GM18858 (cell line): ENCODE measurements at regions not wholly inside any gene's neighbourhood (a gene's known extent, or its start where the extent isn't known, plus 50 kb on each side); places are given as distances from the start of the nearest gene placed in this dataset.

Source experiments
- ATAC-seq: cut with Tn5 transposase; IDR thresholded peaks from one replicate; pipeline ENCODE4 v1.9.1; 2021; ENCODE audit not compliant: unreplicated experiment

GRCh38 chr6:9428421-9429172 lies 986.3 kb downstream of the TFAP2A start:
- no peak for ATAC-seq

- no peak for ATAC-seq
Observed at GRCh38 chr6:9422138-9422537, 986.8 kb upstream of the SLC35B3 start.

DNA sequence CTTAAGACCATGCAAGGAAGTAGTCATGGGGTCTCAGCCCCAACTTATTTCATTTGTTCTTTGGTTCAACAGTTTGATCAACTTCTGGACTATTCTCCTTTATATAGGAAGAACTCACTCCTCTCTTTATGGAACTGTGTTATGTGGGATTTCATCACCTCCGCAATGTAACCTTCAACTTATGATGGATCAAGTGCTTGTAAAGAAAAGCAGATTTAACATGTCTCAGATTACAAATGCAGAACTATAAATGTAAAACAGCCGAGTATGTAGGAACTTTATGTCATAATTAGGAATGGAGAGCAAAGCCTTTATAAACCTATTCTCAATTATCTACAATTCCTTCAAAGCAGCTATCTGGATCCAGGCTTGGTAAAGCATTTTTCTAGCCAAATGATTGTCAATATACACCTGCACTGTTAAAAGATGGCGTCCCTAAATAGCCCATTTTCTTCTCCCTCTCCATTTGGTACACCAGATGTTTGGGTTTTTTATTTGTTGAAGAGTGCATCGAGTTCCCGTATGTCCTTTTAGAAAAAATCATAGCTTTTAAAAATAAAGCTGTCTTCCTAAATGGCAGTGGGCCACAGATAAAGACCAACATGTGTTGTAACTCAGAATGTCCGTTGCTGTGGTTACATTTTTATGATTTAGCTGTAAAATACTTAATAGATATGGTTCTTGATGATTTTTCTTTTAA lies 985.1 kb upstream of the SLC35B3 start:
- ATAC-seq = no peak

DNA sequence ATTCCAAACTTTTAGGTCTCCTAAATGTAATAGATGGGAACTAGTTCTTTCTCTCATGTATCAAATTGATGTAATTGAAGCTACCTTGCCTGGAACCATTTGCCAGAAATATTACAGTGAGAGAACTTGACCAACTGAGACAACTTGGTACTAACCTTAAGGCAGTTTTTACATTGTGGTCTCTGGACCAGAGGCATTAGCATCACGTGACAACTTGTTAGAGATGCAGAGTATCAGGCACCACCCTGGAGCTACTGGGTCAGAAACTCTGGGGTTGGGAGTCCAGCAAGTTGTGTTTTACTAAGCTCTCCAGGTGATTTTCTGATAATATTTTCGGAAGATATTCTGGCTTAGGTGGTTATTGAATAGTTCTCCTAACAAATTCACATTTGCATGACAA lies 982.1 kb upstream of the SLC35B3 start:
- ATAC-seq = no peak

- ATAC-seq = no peak
Observed at GRCh38 chr6:9412951-9413559, 977.7 kb upstream of the SLC35B3 start.

DNA sequence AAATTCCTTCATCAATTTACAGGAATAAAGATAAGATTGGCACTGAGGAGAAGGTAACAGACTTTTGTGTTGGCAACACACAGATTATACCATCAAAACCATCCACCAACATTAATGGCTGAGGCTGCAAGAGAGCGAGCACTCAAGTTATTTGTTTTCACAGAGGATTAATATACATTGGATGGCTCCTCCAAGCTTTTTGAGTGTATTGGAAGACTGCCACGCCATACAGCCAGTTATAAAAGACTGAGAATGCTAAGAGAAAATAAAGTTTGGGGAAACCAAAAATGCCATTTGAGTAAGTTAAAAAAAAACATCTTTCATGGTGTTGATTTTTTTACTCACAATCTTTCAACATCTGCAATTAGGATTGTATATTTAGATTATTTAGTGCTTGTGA lies 973.8 kb upstream of the SLC35B3 start:
- no peak for ATAC-seq

GRCh38 chr6:9408402-9409117 lies 973.2 kb upstream of the SLC35B3 start:
- ATAC-seq = no peak

- no peak for ATAC-seq
Observed at GRCh38 chr6:9405825-9406224, 970.5 kb upstream of the SLC35B3 start.

DNA sequence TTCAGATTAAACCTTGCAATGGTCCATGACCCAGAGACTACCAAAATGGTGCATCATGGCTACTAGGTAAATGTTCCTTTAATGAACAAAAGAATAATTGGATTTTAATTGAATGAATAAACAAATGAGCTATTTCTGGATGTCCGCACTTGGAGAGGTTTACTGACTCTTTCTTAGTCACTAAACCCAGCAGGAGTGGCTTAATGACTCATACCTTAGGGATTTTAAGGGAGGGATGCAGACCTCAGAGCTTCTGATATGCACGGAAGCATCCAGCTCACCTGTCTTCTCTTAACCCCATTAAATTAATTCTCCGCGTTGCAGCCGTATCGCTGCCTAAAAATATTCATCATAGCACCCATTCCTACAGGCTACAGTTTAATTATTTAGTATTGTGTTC lies 970.0 kb upstream of the SLC35B3 start:
- no peak for ATAC-seq

- no peak for ATAC-seq
Observed at GRCh38 chr6:9404351-9405146, 969.2 kb upstream of the SLC35B3 start.

DNA sequence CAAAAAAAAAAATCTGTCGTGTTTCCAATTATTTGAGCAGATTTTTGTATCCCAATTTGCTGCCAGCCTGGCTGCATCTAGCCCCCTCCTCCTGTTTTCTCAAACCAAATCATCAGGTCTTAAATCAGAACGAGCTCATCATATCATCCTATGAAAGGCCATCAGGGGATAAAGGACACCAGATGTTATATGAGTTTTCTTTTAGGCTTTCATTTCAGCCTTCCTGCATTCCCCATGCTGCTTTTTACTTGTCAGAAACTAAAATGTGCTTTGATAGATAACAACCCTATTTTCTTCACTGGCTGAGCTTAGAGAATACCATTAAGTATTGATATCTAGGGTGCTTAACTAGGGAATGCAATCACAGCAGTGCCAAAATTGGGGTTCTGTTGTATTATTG lies 968.4 kb upstream of the SLC35B3 start:
- ATAC-seq = no peak

DNA sequence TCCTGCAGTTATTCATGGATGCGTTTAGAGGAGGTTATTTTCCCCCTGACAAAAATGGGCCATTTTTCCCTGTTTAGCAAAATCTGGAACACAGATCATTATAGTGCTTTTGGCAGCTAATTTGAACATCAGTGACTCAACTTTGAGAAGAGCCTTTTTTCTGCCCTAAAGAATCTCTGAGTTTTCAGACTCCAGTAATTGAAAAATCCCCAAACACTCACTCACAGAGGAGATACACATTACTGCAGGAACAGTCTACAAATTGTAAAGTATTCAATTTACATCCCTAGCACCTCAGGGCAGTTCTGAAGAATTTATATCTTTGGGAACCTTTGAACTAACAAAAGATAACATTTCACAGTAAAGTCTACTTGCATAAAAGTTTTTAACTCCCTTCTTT lies 966.6 kb upstream of the SLC35B3 start:
- ATAC-seq = no peak

DNA sequence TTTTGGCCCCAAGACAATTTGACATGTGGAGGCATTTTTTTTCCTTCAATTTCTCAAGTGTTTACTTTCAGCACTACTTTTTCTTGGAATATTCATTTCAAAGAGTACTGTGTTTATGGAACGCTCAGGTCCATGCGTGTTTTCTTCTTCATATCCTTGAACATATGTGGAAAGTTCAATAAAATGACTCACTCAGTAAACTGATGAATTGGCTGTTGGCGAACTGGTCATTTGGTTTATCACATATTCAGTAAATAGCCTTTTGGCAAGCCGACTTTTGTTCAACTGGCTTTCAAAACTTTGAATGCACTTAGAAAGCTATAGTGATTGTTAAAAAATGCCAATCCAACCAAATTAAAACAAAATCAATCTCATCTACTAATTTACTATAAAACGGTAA lies 964.6 kb upstream of the SLC35B3 start:
- ATAC-seq = no peak

DNA sequence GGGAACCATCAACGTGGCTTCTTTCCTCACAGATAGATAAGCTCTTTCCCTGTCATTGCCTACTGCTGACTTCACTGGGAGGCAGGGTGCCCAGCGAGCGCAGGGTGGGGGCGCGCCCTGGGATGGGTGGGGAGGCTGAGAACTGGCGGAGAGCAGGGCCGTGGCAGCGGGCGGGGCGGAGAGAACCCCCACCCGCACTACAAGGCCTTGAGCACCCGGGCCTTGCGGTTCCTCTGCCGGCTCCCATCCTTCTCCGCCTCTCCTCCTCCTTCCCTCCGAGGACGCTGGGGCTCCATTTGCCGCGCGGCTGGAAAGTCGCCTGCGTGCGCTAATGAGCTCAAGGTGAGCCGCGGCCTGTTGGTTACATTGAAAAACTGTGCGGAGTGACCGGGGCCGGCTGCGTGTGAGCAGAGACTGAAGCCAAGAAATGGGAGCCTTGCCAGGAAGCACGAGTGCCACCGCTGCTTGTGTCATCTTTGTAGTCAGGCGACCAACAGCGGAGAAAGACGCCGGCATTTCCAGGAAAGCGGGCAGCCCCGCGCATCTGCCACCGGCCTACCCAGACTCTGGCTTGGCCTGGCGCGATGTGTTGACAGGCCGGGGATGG lies 963.5 kb upstream of the SLC35B3 start:
- no peak for ATAC-seq

DNA sequence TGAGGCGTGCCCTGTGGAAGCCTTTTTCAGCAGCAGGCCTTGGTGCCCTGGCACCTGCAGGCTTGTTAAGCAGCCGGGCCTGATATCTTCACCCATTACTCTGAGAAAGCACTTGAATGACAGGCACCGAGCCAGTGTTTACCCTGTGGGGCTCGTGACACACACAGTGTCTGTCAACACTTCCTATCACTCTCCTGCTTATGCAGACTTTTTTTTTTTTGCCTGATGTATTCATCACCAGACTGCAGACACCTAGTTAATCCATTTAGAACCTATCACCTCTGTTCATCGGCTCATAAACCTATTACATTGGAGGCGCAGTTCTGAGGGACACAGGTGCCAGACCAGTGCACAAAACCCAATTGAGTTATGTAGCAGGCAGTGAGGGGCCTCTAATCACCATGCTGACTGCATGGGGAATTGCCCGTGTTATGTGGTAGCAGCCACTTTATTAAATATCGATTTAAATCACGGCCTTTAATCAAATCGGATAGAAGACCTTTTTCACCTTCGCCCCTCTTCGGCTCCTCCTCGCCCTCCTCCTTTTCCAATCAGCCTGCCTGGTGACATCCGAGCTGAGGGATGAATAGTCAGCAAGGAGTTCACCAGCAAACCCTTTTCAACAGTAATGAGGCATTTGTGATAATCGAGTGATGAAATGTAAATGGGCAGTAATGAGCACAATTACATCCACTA lies 962.9 kb upstream of the SLC35B3 start:
- no peak for ATAC-seq

DNA sequence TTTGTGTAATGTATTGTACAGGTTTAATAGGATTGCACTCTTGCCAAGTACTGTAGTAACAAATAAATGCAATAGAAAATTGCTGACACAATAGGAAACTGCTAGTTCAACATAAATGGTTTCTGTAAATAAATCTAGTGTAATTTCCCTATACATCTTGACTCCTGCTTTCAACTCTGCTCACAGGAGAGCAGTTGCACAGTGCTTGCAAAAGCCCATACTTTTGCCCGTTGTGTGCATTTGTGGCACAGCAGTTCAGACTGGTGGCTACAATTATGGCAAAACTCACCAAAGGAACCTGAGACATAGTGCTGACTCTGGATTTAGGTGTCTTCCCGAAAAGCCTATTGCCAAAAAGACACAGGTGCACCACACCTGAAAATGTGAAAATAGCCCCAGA lies 953.3 kb upstream of the SLC35B3 start:
- no peak for ATAC-seq

- ATAC-seq = no peak
Observed at GRCh38 chr6:9380568-9380967, 945.2 kb upstream of the SLC35B3 start.

DNA sequence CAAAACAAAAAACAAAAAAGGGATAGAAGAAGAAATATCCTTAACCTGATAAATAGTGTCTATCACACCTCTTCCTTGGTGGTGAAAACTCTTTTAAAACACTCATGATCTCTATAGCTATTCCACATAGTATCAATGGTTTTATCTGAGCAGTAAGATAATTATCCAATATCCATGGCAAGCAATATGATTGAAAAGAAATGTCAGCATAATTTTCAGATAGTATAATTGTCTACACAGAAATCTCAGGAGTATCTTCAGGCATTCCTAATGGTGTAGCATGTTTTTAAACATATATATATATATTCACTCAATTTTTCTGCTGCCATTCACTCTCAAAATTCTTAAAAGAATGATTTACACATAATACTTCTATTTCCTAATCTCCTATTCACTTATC lies 938.0 kb upstream of the SLC35B3 start:
- ATAC-seq = no peak

DNA sequence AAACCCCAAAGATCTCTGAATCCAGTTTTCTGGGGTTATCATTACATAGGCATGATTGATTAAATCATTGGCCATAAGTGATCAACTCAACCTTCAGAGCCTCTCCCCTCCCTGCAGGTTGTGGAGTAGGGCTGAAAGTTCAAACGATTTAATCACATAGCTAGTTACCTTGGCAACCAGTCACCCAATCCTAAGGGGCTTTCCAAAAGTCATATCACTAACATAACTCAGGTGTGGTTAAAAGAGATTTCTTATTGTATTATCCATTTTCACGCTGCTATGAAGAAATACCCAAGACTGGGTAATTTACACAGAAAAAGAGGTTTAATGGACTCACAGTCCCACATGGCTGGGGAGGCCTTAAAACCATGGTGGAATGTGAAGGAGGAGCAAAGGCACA lies 935.1 kb upstream of the SLC35B3 start:
- no peak for ATAC-seq

DNA sequence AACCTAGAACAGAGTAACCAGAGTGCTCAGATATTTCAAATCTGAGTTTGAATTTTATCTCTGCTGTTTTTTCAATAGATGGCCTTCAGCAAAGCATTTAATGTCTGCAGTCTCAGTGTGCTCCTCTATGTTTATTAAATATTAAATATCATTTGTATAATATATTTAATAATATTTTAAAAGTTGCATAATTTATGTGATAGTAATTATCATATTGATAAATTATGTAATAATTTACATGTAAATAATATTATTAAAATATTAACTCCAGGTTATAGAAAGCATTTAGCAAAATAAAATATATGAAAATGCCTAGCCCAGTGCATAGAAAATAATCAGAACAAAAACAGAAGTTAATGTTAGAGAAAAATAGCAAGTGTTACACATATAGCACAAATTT lies 930.0 kb upstream of the SLC35B3 start:
- ATAC-seq = no peak
